ENCODE measurements at regions not wholly inside any gene's neighbourhood (a gene's known extent, or its start where the extent isn't known, plus 50 kb on each side); places are given as distances from the start of the nearest gene placed in this dataset.

DNA sequence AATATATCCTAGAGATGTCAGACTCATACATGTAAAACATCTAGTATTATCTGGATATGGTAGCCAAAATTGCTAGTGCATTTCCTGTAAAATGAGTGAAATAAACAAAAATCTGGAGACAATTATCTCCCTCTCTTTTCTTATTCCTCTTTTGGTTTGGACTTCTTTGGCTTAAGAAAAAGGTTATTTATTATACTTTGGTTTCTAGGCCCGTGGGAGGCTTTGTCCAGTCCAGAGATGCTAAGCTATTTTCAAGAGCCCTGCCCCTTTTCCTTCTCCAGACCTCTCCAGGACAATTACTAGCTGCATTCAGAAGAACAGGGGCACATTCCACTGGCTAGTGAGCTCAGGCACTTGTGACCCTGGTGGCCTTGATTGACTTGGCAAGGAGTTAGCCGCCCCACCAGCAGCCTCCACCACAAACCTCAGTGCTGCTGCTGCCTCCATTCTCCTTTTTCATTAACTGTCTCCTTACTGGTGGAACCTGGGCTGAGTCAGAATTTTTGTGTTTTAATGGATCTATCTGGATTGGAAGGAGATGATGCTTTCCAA lies 747.3 kb upstream of the TENM4 start:
- Histone ChIP-seq H3K27me3 (replicated peaks) (no peaks in the 10 kb centered on the region), H3K4me3 (ENCODE audit: low read depth, low read length) (no peak overlapping the region), H3K27ac (no peak overlapping the region), H3K36me3 (replicated peaks) (no peaks in the 10 kb centered on the region)
- in situ Hi-C loops (cut with HindIII; ENCODE audit: low pct_ligation_motif_present, low sequenced_read_pairs) = no loop called here
- DNase-seq = no peak
- TF ChIP-seq, protein P1, sequence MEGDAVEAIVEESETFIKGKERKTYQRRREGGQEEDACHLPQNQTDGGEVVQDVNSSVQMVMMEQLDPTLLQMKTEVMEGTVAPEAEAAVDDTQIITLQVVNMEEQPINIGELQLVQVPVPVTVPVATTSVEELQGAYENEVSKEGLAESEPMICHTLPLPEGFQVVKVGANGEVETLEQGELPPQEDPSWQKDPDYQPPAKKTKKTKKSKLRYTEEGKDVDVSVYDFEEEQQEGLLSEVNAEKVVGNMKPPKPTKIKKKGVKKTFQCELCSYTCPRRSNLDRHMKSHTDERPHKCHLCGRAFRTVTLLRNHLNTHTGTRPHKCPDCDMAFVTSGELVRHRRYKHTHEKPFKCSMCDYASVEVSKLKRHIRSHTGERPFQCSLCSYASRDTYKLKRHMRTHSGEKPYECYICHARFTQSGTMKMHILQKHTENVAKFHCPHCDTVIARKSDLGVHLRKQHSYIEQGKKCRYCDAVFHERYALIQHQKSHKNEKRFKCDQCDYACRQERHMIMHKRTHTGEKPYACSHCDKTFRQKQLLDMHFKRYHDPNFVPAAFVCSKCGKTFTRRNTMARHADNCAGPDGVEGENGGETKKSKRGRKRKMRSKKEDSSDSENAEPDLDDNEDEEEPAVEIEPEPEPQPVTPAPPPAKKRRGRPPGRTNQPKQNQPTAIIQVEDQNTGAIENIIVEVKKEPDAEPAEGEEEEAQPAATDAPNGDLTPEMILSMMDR (IDR thresholded peaks at IDR 0.05; ENCODE audit: low read depth, low read length, missing control alignments) = no peak

- Histone ChIP-seq H3K27ac (no peak overlapping the region), H3K27me3 (replicated peaks) (no peaks in the 10 kb centered on the region), H3K36me3 (replicated peaks) (no peaks in the 10 kb centered on the region), H3K4me3 (ENCODE audit: low read depth, low read length) (no peak overlapping the region)
- no peak for DNase-seq
- in situ Hi-C loops (cut with HindIII; ENCODE audit: low pct_ligation_motif_present, low sequenced_read_pairs) = no loop called here
- TF ChIP-seq, protein P1 (IDR thresholded peaks at IDR 0.05; ENCODE audit: low read depth, low read length, missing control alignments) = no peak
These were observed 745.9 kb upstream of the TENM4 start for GRCh38 chr11:80186692-80187091.

- Histone ChIP-seq H3K27me3 (replicated peaks) (no peaks in the 10 kb centered on the region), H3K36me3 (replicated peaks) (no peaks in the 10 kb centered on the region), H3K27ac (no peak overlapping the region), H3K4me3 (ENCODE audit: low read depth, low read length) (no peak overlapping the region)
- TF ChIP-seq, protein P1 (IDR thresholded peaks at IDR 0.05; ENCODE audit: low read depth, low read length, missing control alignments) = no peak
- in situ Hi-C loops (cut with HindIII; ENCODE audit: low pct_ligation_motif_present, low sequenced_read_pairs) = no loop called here
- no peak for DNase-seq
These were observed 742.1 kb upstream of the TENM4 start for GRCh38 chr11:80182901-80183300.

GRCh38 chr11:80173371-80174136 lies 732.7 kb upstream of the TENM4 start:
- TF ChIP-seq, protein P1 (IDR thresholded peaks at IDR 0.05; ENCODE audit: low read depth, low read length, missing control alignments) = no peak
- Histone ChIP-seq H3K27me3 (replicated peaks) (no peaks in the 10 kb centered on the region), H3K4me3 (ENCODE audit: low read depth, low read length) (no peak overlapping the region), H3K27ac (no peak overlapping the region), H3K36me3 (replicated peaks) (no peaks in the 10 kb centered on the region)
- in situ Hi-C loops (cut with HindIII; ENCODE audit: low pct_ligation_motif_present, low sequenced_read_pairs) = no loop called here
- DNase-seq = no peak

- H3K4me3 ChIP-seq (ENCODE audit: low read depth, low read length) = no peak overlapping the region
- H3K27ac ChIP-seq = no peak overlapping the region
- in situ Hi-C loops (cut with HindIII; ENCODE audit: low pct_ligation_motif_present, low sequenced_read_pairs) = no loop called here
- H3K36me3 ChIP-seq (replicated peaks) = no peaks in the 10 kb centered on the region
- H3K27me3 ChIP-seq (replicated peaks) = no peaks in the 10 kb centered on the region
- TF ChIP-seq, protein P1 (IDR thresholded peaks at IDR 0.05; ENCODE audit: low read depth, low read length, missing control alignments) = no peak
- no peak for DNase-seq
These were observed 728.0 kb upstream of the TENM4 start for GRCh38 chr11:80168796-80169195.

All from brain microvascular endothelial cell (primary cell).